SK-N-MC (cell line): ENCODE measurements at regions not wholly inside any gene's neighbourhood (a gene's known extent, or its start where the extent isn't known, plus 50 kb on each side); places are given as distances from the start of the nearest gene placed in this dataset.

Experiments
- EZH2 ChIP-seq: fragments of 200-600 bp; sonication (generic); IDR thresholded peaks from one replicate; pipeline ENCODE4 v1.6.1; 2017; ENCODE audit warnings: antibody characterized with exemption
- FOXP2 ChIP-seq: optimal IDR thresholded peaks from 2 replicates; pipeline ENCODE3; 2011; ENCODE audit warnings: mild to moderate bottlenecking, moderate library complexity; ENCODE audit not compliant: insufficient read depth; ENCODE audit errors: extremely low read length, control extremely low read depth
- POLR2AphosphoS5 ChIP-seq: IDR thresholded peaks from 2 replicates; pipeline ENCODE4 v1.6.1; 2012; ENCODE audit warnings: mild to moderate bottlenecking, low read depth, low read length, borderline replicate concordance

- no peak for TF ChIP-seq POLR2AphosphoS5
- no peak for TF ChIP-seq EZH2
- no peak for TF ChIP-seq FOXP2
Observed at GRCh38 chr17:36667922-36668321, 66.5 kb downstream of the MRM1 start.
